ENCODE measurements at regions not wholly inside any gene's neighbourhood (a gene's known extent, or its start where the extent isn't known, plus 50 kb on each side); places are given as distances from the start of the nearest gene placed in this dataset.

DNA sequence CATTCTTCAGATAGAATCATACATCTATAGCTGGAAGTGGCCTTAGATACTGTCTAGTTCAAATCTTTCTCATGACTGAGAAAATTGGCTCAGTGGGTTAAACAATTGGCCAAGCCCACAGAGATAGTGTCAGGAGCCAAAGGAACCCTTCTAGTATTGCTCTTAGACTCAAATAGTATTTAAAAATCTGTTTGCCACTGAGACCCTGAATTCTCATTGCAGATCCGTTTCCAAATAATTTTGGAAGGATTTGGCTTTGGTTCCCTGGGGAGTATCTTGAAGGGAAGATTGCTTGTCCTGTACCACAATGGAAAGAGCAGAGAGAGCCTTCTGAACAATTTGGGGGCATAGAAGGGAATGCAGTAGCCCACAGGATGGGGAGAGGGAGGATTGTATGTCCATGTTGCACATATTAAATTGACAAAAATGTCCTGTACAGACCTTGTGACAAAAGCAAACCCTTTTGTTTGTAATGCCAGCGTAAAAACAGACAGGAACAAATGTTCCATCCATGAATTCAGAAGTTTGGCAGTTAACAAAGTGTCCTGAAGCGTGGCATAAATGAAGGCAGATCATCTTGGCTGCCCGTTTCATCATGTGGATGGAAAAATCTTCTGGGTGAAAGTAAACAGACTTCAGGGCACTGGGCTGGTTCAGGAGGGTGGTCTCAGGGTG, 156.4 kb upstream of the RASGRP1 start:
- H4K20me1 ChIP-seq (ENCODE audit: insufficient read depth), result no peaks in the 10 kb centered on the region
- H3K9ac ChIP-seq (ENCODE audit: low read length), result no peak overlapping the region
- H3K36me3 ChIP-seq (ENCODE audit: insufficient read depth, low read length), result no peaks in the 10 kb centered on the region
- H3K9me2 ChIP-seq (ENCODE audit: insufficient read depth, low read length), result no peaks in the 10 kb centered on the region
- no peak overlapping the region for H2AFZ ChIP-seq (ENCODE audit: low read depth, low read length)
- no peak overlapping the region for H3K27ac ChIP-seq (ENCODE audit: low read length)
- H3K27me3 ChIP-seq (ENCODE audit: insufficient read depth, low read depth, low read length), result no peaks in the 10 kb centered on the region
- H3K9me3 ChIP-seq (ENCODE audit: low read length), result no peaks in the 10 kb centered on the region
- H3F3A ChIP-seq (ENCODE audit: insufficient read depth, low read length, poor library complexity, severe bottlenecking), result no peaks in the 10 kb centered on the region
- H3K79me2 ChIP-seq (replicated peaks; ENCODE audit: insufficient read depth, low read length), result no peaks in the 10 kb centered on the region
- no peak overlapping the region for H3K4me3 ChIP-seq (ENCODE audit: low read length)
- no peak overlapping the region for H3K4me2 ChIP-seq (ENCODE audit: low read length)
- TF ChIP-seq, protein P1, sequence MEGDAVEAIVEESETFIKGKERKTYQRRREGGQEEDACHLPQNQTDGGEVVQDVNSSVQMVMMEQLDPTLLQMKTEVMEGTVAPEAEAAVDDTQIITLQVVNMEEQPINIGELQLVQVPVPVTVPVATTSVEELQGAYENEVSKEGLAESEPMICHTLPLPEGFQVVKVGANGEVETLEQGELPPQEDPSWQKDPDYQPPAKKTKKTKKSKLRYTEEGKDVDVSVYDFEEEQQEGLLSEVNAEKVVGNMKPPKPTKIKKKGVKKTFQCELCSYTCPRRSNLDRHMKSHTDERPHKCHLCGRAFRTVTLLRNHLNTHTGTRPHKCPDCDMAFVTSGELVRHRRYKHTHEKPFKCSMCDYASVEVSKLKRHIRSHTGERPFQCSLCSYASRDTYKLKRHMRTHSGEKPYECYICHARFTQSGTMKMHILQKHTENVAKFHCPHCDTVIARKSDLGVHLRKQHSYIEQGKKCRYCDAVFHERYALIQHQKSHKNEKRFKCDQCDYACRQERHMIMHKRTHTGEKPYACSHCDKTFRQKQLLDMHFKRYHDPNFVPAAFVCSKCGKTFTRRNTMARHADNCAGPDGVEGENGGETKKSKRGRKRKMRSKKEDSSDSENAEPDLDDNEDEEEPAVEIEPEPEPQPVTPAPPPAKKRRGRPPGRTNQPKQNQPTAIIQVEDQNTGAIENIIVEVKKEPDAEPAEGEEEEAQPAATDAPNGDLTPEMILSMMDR (IDR thresholded peaks at IDR 0.05; ENCODE audit: poor library complexity, severe bottlenecking), result no peak
- TF ChIP-seq SMC3 (conservative IDR thresholded peaks at IDR 0.05; ENCODE audit: poor library complexity), result no peak
- TF ChIP-seq EP300 (conservative IDR thresholded peaks at IDR 0.05; ENCODE audit: poor library complexity, severe bottlenecking), result no peak
- no peak for TF ChIP-seq MXI1 (conservative IDR thresholded peaks at IDR 0.05; ENCODE audit: poor library complexity, severe bottlenecking)
- TF ChIP-seq RAD21 (conservative IDR thresholded peaks at IDR 0.05), result no peak
- no peak for TF ChIP-seq EZH2 (IDR thresholded peaks at IDR 0.05; ENCODE audit: borderline replicate concordance, insufficient read depth, low read length, poor library complexity, severe bottlenecking)
- TF ChIP-seq, protein P2, sequence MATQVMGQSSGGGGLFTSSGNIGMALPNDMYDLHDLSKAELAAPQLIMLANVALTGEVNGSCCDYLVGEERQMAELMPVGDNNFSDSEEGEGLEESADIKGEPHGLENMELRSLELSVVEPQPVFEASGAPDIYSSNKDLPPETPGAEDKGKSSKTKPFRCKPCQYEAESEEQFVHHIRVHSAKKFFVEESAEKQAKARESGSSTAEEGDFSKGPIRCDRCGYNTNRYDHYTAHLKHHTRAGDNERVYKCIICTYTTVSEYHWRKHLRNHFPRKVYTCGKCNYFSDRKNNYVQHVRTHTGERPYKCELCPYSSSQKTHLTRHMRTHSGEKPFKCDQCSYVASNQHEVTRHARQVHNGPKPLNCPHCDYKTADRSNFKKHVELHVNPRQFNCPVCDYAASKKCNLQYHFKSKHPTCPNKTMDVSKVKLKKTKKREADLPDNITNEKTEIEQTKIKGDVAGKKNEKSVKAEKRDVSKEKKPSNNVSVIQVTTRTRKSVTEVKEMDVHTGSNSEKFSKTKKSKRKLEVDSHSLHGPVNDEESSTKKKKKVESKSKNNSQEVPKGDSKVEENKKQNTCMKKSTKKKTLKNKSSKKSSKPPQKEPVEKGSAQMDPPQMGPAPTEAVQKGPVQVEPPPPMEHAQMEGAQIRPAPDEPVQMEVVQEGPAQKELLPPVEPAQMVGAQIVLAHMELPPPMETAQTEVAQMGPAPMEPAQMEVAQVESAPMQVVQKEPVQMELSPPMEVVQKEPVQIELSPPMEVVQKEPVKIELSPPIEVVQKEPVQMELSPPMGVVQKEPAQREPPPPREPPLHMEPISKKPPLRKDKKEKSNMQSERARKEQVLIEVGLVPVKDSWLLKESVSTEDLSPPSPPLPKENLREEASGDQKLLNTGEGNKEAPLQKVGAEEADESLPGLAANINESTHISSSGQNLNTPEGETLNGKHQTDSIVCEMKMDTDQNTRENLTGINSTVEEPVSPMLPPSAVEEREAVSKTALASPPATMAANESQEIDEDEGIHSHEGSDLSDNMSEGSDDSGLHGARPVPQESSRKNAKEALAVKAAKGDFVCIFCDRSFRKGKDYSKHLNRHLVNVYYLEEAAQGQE (IDR thresholded peaks at IDR 0.05; ENCODE audit: borderline replicate concordance), result no peak
- no peak for TF ChIP-seq TAF1 (IDR thresholded peaks at IDR 0.05; ENCODE audit: low read depth)
- TF ChIP-seq POLR2AphosphoS5 (IDR thresholded peaks at IDR 0.05), result no peak

- Histone ChIP-seq H3K79me2 (replicated peaks; ENCODE audit: insufficient read depth, low read length) (no peaks in the 10 kb centered on the region), H3F3A (ENCODE audit: insufficient read depth, low read length, poor library complexity, severe bottlenecking) (no peaks in the 10 kb centered on the region), H2AFZ (ENCODE audit: low read depth, low read length) (no peak overlapping the region), H3K27me3 (ENCODE audit: insufficient read depth, low read depth, low read length) (no peaks in the 10 kb centered on the region), H4K20me1 (ENCODE audit: insufficient read depth) (no peaks in the 10 kb centered on the region), H3K9me2 (ENCODE audit: insufficient read depth, low read length) (no peaks in the 10 kb centered on the region), H3K4me3 (ENCODE audit: low read length) (no peak overlapping the region), H3K9me3 (ENCODE audit: low read length) (no peaks in the 10 kb centered on the region), H3K36me3 (ENCODE audit: insufficient read depth, low read length) (no peaks in the 10 kb centered on the region), H3K27ac (ENCODE audit: low read length) (no peak overlapping the region), H3K4me2 (ENCODE audit: low read length) (no peak overlapping the region), H3K9ac (ENCODE audit: low read length) (no peak overlapping the region)
- TF ChIP-seq MXI1 (conservative IDR thresholded peaks at IDR 0.05; ENCODE audit: poor library complexity, severe bottlenecking) (no peak), TAF1 (IDR thresholded peaks at IDR 0.05; ENCODE audit: low read depth) (no peak), EP300 (conservative IDR thresholded peaks at IDR 0.05; ENCODE audit: poor library complexity, severe bottlenecking) (no peak), RAD21 (conservative IDR thresholded peaks at IDR 0.05) (no peak), POLR2AphosphoS5 (IDR thresholded peaks at IDR 0.05) (no peak), EZH2 (IDR thresholded peaks at IDR 0.05; ENCODE audit: borderline replicate concordance, insufficient read depth, low read length, poor library complexity, severe bottlenecking) (no peak), SMC3 (conservative IDR thresholded peaks at IDR 0.05; ENCODE audit: poor library complexity) (no peak)
- TF ChIP-seq, protein P2 (IDR thresholded peaks at IDR 0.05; ENCODE audit: borderline replicate concordance), result no peak
- TF ChIP-seq, protein P1 (IDR thresholded peaks at IDR 0.05; ENCODE audit: poor library complexity, severe bottlenecking), result no peak
Measured at GRCh38 chr15:38721568-38721945, 156.9 kb upstream of the RASGRP1 start.
